GM13976 (cell line): ENCODE measurements at regions not wholly inside any gene's neighbourhood (a gene's known extent, or its start where the extent isn't known, plus 50 kb on each side); places are given as distances from the start of the nearest gene placed in this dataset.

Experiments used
- DNase-seq: peaks from one replicate; pipeline ENCODE4 v3.0.0; 2012; ENCODE audit warnings: low spot score
- CTCF ChIP-seq: IDR thresholded peaks from 2 replicates; pipeline ENCODE4 v1.5.1; 2012; ENCODE audit warnings: borderline replicate concordance, mild to moderate bottlenecking; ENCODE audit not compliant: insufficient read depth; ENCODE audit errors: extremely low read depth, missing control alignments, control extremely low read depth
- in situ Hi-C: fragments of 300-500 bp; cut with MboI; formaldehyde crosslinking; loops from one replicate; pipeline ENCODE4 v1.12.0; 2022; ENCODE audit warnings: low sequenced_read_pairs, mixed read lengths, inconsistent platforms; ENCODE audit not compliant: unreplicated experiment

DNA sequence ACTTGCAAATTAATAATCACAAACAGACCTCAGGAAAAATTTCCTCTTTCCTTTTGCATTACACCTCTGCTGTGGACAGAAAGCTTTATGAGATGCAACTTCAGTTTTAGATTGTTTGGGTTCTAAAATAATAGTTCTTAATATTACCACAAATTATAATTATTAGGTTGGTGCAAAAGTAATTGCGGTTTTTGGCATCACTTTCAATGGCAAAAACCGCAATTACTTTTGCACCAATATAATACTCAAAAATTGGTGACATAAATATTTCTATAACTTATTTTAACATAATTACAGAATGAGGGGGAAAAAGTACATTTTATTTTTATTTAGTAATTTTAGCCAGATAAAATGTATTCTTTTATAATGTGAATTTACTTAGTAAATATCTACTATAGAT is 804.4 kb upstream of the FAM98A start:
- in situ Hi-C loops: no loop called here
- DNase-seq: no peak
- TF ChIP-seq CTCF: no peak

GRCh38 chr2:34402376-34402775 is 803.3 kb upstream of the FAM98A start:
- in situ Hi-C loops: no loop called here
- no peak for DNase-seq
- no peak for TF ChIP-seq CTCF

GRCh38 chr2:34401186-34401585 is 802.1 kb upstream of the FAM98A start:
- in situ Hi-C loops: no loop called here
- no peak for DNase-seq

DNA sequence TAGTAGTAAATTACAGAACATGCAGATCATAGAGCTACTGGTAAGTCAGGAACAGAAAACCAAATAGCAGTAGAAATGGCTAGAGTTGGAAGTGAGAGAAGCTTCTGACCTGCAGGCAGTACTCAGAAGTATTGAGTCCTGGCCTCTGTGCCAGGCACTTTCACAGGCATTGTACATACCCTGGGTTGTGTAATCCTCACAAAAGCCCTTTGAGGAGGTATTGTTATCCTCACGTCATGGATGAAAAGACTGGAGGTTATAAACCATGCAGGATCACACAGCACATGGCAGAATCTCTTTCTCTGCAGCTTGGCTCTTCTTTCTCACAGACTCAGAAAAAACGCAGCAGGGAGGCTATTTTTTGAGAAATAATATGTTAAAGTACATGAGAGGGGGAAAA is 789.3 kb upstream of the FAM98A start:
- in situ Hi-C loops: no loop called here
- TF ChIP-seq CTCF: no peak
- no peak for DNase-seq

More at GRCh38 chr2:34401186-34401585, 802.1 kb upstream of the FAM98A start:
- no peak for TF ChIP-seq CTCF

DNA sequence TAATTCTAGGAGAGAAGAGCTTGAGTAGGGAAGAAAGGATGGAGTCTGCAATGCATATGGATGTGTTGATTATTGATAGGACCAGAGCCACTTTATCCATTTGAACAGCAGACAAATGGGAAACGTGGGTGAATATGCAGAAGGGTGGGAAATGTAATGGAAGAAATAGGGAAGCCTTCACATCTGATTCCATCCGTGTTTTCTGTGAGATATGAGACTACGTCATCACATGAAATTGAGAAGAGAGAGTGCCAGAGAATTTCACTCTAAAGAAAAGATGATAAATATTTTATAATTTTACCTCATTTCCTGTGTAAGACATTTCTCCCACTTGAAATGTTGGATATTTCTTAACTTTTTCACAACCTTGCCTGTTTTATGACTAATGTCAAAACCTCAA is 788.4 kb upstream of the FAM98A start:
- TF ChIP-seq CTCF: no peak
- in situ Hi-C loops: no loop called here
- DNase-seq: no peak

GRCh38 chr2:34379586-34379985 is 780.5 kb upstream of the FAM98A start:
- TF ChIP-seq CTCF: no peak
- DNase-seq: no peak
- in situ Hi-C loops: no loop called here
